HG02798 (cell line): ENCODE measurements at regions not wholly inside any gene's neighbourhood (a gene's known extent, or its start where the extent isn't known, plus 50 kb on each side); places are given as distances from the start of the nearest gene placed in this dataset.

ENCODE experiments used
- ATAC-seq: cut with Tn5 transposase; IDR thresholded peaks from one replicate; pipeline ENCODE4 v1.9.1; 2021; ENCODE audit warnings: mild to moderate bottlenecking; ENCODE audit not compliant: unreplicated experiment, poor library complexity

DNA sequence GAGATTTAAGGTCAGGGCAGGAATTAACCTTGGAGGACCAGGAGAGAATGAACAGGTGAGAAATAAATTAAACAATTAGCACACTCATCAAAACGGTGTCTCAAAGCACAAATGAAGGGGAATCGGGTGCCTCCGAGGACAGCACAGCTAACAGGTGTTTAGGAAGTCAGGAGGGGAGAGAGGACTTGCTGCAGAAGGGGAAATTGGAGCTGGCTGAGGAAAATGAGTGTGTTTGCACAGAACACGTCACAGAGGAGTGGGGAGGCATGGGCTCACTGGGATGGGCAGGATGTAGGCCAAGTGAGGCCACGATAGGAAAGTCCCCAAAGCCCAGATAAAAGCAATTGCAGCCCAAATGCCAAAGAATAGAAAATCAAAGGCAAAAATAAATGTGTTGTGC, 121.7 kb downstream of the ZNF664 start:
- ATAC-seq, result no peak

DNA sequence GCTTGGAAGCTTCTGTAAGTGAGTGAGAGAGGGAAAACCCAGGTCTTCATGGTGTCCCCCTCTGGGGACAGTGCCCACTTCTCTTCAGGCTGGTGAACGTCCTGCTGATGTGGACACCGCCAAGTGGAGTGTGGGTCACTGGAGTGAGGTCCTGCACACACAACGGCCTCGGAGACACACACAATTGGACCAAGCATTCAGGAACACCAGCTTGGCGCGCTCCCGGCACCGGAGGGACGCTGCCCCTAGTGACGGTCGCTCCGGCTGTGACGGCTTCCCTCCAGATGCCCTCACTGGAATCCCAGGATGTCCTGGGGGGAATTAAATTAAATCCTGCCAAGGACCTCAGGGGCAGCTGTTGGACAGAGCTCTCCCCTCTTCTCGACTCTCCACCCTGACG, 123.1 kb downstream of the ZNF664 start:
- no peak for ATAC-seq

DNA sequence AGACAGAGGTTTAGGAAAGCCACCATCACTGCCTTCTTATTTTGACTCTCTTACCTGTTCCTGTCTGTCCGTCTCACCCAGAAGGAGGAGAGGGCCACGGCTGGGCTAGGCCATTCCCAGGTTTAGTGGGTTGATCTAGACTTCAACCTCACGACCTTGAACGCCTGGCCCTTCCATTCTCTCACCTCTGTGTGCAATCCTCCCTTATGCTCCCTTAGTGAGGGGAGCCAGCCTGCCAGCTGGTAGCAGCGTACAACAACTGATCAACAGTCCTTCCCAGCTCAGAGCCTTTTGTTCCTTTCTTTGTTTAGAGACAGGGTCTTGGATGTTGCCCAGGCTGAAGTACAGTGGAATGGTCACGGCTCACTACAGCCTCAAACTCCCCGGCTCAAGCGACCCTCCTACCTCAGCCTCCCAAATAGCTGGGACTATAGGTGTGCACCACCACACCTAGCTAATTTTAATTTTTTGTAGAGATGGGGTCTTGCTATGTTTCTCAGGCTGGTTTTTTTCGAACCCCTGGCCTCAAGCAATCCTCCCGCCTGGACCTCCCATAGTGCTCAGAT, 123.9 kb downstream of the ZNF664 start:
- ATAC-seq, result no peak

DNA sequence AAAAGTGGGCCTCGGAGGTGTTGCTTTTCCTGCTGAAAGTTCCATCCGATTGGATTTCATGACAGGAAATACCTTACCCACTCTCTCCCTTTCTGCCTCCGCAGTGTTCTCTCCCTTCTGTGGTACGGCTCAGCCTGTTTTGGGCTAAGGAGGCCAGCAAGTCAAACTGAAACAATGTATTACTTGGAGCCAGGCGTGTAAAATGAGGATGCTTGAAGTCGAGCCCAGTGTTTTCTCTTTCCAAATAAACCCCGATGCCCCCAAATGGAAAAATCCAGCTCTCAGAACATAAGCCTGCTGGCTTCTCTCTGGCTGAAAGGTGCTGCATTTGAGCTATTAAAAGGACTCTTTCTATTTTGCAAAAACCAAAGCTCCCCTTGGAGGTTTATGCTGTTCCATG, 124.7 kb downstream of the ZNF664 start:
- ATAC-seq, result no peak

DNA sequence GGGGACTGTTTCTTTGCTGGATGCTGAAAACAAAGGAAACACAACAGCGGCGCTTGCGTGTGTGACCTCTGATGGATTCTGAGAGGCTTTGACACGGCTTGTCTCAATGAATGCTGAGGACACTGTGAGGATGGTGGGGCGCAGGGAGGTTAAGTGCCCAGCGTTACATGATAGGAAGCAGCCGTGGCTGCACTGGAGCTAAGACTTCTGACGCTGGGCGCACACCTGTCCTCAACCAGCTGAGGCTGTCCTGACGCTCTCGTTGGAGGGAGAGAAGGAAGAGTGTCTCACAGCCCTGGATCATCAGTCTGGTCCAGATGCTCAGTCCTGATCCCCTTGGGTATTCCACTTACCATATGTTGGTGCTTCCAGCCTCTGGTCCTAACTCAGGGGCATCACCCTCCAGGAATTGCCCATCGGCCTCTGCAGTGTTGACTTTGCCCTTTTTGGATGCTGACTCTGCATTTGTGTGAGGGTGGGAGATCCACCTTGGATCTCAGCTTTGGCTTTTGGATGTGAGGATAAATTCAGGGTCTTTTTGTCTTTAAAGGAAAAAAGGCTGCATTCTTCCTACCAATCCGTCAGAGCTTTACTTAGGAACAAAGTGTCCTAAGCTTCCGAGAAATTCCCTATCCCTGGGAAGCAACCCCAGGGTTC, 125.2 kb downstream of the ZNF664 start:
- ATAC-seq, result no peak

DNA sequence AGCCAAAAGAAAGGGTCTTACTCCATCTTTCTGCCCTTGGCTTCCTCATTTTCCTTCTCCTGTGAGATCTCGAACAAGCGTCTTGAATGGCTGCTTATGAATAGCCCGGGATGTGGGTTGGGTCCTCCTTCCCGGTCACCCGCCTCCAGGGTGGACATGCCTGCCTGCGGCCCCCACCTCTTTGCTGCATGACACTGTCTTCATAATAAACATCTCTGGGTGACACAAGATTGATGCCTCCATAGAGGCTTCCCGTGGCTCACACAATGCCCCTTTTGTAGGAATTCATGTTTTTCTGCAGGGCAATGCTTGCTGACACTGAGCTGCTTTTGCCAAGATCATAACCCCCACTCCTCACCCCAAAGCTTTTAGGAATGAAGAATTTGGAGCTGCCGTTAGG, 125.9 kb downstream of the ZNF664 start:
- no peak for ATAC-seq

DNA sequence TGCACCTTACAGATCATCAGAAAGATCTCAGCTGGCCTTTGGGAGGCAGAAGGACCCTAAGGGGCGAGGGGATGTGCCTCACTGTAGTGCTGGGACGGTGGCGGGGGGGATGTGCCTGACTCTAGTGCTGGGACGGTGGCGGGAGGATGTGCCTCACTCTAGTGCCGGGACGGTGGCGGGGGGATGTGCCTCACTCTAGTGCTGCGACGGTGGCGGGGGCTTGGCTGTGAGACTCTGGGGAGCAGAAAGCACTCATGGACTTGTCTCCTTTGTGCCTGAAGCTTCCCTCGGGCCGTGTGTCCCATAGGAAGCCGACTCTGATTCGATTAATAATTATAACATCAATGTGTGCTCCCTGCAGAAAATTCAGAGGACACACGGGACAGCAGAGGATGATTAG, 126.6 kb downstream of the ZNF664 start:
- ATAC-seq, result no peak

DNA sequence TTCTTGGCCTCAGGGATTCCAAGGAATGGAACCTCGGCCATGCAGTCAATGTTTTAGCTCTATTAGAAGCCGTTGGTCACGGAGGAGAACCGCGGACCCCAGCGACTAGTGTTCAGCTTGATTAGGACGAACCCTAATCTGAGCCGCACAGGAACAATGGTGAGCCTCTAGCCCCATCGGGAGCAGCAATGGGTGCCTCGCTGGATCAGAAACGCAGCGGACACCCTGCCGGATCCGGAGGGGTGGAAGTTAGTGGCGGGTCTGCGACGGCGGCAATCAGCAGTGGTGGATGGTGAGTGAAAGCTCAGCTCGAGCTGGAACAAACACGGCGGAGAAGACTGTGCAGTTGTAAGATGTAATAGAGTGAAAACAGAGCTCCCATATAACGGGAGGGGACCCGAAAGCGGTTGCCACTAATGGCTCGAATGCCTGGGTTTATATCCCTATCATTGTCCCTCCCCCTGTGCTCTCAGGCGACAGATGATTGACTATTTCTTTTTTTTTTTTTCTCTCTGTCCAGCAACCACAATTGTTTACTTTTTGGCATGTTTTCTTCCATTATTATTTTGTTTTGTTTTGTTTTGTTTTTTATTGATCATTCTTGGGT, 127.7 kb downstream of the ZNF664 start:
- no peak for ATAC-seq

DNA sequence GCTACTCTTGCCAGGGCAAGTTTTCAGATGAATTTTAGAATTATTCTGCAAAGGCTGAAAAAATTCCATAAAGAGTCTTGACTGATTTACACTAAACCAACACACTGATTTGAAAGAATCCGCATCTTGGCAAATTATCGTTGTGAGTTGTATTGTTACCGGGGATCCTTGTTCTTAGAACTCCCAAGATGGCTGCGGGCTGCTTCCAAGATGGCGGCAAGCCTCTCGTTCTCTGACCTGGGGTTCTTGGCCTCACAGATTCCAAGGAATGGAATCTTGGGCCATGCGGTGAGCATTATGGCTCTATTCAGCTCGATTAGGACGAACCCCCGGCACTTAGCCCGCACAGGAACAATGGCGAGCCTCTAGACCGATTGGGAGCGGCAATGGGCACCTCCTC, 132.5 kb downstream of the ZNF664 start:
- ATAC-seq, result no peak

DNA sequence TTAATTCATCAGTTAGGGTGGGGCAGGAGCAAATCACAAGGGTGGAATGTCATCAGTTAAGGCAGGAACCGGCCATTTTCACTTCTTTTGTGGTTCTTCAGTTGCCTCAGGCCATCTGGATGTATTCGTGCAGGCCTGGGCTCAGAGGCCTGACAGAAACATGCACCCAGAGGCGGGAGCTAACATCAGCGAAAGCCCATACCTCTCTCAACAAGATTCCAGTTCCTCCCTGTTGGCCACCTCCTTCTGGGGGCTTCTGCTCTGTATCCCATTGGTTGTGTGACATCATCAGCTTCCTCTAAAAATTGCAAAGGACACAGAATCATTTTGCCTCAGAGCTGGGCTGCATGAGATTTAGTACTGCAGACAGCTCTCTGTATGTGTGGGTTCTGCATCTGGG, 134.3 kb downstream of the ZNF664 start:
- ATAC-seq, result no peak

DNA sequence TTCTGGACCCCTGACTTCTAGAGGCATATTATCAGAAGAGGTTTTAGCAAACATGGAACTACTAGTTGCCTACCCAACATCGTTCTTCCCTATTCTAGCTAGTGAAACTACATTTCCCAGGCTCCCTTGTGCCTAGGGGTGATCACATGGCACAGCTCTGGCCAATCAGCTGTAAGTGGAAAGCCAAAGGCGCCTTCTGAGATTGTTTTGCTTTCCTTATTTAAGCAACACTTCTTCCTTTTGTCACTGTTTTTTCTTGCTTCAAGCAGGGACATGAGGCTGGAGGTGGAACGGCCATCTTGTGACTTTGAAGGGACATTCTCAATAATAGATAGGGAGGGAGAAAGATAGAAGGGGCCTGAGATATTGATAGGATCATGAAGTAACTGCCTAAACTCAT, 136.7 kb downstream of the ZNF664 start:
- ATAC-seq, result no peak

DNA sequence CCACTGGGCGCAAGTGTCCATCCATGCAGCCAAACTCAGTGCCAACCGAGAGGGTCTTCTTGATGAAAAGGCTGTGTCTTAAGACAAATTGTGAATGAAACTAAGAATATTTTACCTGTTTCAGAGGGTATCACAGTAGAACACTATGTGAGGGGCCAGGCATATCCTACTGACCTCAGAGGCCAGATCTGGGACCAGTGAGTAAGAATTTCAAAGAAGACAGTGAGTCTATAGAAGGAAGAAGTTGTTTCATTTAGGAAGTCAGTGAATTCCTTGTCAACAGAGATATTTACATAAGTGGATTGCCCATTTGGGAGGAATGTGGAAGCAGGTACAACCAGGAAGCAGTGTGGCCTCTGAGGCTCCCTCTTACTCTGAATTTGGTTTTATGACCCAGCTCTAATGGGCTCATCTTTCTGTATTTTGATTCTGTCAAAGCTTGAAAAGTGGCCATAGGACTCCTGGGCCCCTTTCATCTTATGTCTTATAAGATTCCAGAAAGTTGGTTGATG, 137.4 kb downstream of the ZNF664 start:
- ATAC-seq, result no peak

DNA sequence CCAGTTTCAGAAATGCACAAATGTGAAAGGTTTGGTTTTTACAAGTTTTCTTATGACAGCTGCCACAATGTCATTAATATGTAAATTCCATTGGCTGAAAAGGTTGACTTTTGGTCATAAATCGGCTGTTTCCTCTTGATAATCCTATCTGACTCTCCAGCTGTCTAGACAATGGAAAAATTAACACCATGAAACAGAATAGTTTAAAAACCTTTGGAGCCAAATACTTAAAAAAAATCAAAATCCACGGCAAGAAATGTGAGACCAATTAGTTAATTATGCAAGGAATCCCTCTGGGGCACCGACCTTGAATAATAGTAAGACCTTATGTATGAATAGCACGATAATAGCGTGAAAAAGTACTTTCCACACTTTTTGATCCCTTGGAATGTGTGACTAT, 138.0 kb downstream of the ZNF664 start:
- no peak for ATAC-seq

DNA sequence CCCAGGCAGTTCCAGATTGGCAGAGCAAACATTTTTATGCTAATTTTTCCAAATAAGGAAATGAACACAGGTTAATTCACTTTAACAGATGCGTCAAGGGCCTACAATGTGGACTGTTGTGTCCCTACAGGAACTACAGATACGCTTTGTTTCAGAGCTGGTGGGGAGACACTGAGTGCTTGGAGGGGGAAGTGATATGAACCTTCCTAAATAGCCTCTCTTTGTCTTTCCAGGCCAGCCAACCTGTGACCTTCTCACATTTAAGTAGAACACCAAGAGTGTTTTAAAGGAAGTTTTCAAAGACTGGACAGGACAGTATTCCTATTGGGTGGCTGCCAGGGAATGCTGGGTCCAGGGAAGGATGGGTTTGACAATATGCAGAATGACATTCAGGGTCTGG, 141.3 kb downstream of the ZNF664 start:
- no peak for ATAC-seq

DNA sequence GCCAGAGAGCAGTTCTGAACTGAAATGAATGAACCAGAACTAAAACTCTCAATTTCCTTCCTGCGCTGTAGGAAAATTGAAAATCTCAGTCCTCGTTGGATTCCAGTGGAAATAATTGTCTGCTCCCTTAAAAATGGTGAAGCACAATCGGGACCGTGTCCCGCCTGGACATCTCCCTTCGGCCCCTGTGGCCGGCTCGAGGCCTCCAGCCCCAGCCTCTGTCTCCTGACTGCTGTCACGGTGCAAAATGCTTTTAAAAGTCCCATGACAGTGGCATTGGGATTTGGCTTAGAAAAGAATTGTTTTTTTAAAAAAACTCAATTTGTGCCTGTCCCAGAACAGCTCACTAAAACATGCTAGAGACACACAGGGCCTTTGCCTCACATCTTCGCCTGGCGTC, 142.5 kb downstream of the ZNF664 start:
- ATAC-seq, result no peak

DNA sequence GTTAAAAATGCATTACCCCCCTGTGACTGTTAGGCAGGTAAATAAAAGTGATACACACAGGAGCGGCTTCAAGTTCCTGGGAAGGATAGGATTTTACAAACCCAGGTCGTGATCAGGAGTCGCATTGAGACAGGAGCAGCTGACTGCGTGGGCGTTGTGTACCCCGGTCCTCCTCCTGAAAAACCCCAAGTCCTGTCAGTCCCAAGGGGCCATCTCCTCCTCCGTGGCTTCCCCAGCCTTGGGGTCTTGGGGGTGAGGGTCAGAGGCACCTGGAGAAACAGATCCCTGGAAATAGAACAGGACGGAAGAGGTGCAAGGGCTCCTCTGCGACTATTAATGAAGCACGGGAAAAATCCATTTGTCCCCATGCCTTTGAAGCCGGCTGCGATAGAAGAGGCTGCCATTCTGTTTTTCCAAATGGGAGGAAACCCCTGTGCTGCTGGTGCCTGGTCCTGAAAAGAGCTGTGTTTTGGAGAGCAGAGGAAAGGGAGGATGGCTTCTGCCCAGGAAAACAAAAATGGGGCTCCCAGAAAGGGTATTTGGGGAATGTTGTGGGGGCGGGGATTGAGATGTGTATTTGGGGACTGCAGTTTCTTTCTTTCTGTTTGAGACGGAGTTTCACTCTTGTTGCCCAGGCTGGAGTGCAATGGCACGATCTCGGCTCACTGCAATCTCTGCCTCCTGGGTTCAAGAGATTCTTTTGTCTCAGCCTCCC, 143.1 kb downstream of the ZNF664 start:
- ATAC-seq, result no peak

DNA sequence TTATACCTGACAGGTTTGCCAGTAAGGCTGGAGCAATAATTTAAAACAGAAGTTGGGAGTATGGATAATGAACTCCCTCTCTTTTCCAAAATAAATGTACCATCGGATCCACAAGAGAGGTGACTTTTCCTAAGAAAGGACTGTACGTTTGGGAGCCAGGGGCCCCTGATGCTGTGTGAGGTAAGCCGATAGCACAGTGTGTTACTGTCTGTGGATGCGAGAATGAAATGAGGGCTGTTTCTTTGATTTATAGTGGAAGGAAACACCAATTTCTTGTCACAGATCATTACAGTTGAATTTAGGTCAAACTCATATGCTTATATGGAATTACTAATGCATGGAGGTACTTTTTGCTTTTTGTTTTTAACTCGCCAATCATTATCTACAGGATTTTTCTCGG, 147.7 kb downstream of the ZNF664 start:
- ATAC-seq, result no peak

DNA sequence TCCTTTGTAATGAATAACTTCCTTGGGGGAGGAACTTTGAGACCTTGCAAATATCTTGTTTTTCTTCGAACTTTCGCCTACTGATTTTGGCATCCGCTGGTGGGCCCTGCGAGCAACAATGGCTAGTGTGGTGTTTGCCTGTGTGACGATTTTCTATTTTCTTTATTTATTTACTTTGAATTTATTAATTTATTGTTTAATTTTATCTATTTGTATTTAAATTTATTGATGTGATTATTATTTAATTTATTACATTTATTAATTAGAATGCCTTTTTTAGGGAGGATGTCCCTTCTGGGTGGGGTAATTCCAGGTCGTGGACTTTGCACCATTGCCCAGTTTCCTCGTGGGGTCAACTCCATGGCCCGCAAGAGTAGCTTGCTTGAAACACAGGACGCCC, 149.7 kb downstream of the ZNF664 start:
- ATAC-seq, result no peak

DNA sequence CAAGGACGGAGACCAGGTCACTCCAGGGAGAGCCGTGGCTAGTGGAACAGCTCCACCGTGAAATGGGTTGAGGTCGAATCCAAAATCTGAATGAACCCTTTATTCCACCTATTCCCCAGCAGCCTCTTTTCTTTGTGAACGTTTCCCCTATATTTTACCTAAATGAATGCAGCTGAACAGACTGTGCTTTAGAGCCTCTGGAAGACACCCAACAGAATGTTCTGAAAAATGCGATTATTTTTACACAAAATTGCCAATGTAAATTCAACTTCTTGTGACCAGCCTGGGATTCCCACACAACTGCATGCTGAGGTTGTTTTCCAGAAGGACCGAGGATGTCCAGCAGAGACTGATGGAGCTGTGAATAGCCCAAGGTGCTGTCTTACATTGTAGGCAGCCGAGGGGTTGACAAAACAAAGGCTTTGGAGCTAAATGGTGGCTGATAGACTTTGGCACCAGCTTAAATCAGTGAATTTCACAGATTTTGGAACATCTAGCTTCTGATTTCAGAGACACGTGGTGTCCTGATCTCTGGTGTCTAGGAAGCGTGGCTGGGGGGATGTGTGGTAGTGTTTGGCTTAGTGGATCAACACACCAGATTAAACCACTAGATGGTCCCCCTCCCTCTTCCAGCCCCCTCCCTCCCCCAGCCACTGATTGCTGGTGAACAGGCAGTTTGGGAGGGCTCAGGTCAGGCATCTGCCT, 150.4 kb downstream of the ZNF664 start:
- ATAC-seq, result no peak

DNA sequence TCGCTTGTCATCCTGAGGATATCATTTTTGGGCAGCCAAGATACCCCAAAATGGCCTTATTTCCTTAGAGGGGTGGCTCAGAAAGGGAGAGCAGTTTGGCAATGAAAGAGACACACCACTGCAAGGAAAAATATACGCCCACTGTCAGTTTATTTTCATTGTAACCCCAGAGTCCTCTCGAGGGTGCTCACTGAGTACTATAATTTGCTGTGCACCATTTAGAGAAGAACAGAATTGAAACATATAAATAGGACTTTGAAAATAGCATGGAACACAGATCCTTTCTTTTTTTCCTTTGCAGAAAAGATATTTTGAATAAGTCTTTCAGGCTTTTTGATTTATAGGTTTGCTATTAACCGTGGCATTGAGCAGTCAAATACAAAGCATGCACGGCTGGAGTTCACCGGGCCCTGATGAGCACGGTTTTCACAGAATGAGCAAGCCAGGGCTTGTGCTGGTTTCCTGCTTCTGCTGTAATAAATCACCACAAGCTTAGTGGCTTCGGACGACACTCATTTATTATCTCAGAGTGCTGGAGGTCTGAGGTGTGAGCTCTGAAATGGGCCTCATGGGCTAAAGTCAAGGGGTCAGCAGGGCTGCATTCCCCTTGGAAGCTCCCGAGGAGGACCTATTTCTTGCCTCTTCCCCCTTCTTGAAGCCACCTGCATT, 152.3 kb downstream of the ZNF664 start:
- peak; percentile 79 for ATAC-seq
